Stimulated activated naive CD8-positive, alpha-beta T cell treated with anti-CD3 and anti-CD28 coated beads, Interleukin-15, Interleukin-2, amounts not matched to agents 100 U/mL and 50 U/mL, for 24 hours (primary cell): ENCODE measurements at regions not wholly inside any gene's neighbourhood (a gene's known extent, or its start where the extent isn't known, plus 50 kb on each side); places are given as distances from the start of the nearest gene placed in this dataset.

Experiments used
- ATAC-seq: fragments of 150-1000 bp; cut with Tn5 transposase; one replicate; pipeline ENCODE4 v1.10.0; 2021
- DNase-seq: peaks from one replicate; pipeline ENCODE4 v3.0.0; 2021

- DNase-seq (no peak), ATAC-seq (no peak)
These were observed 187.6 kb upstream of the NEBL start for GRCh38 chr10:21084700-21085099.

GRCh38 chr10:21083861-21084260 is 186.8 kb upstream of the NEBL start:
- no peak for DNase-seq
- no peak for ATAC-seq

- DNase-seq: no peak
- ATAC-seq: no peak
These were observed 185.1 kb upstream of the NEBL start for GRCh38 chr10:21082206-21082605.

GRCh38 chr10:21080261-21080660 is 183.2 kb upstream of the NEBL start:
- DNase-seq (no peak), ATAC-seq (no peak)

- ATAC-seq (no peak), DNase-seq (no peak)
These were observed 182.2 kb upstream of the NEBL start for GRCh38 chr10:21079330-21079658.

- DNase-seq: peak; percentile 39
- no peak for ATAC-seq
These were observed 181.6 kb upstream of the NEBL start for GRCh38 chr10:21078410-21079329.

GRCh38 chr10:21077681-21078080 is 180.6 kb upstream of the NEBL start:
- DNase-seq (no peak), ATAC-seq (no peak)

GRCh38 chr10:21076381-21076780 is 179.3 kb upstream of the NEBL start:
- DNase-seq (no peak), ATAC-seq (no peak)

GRCh38 chr10:21075880-21076279 is 178.8 kb upstream of the NEBL start:
- DNase-seq (no peak), ATAC-seq (no peak)

- DNase-seq: no peak
- no peak for ATAC-seq
These were observed 174.0 kb upstream of the NEBL start for GRCh38 chr10:21071001-21071673.

GRCh38 chr10:21069929-21070700 is 173.0 kb upstream of the NEBL start:
- ATAC-seq (no peak), DNase-seq (no peak)

GRCh38 chr10:21069278-21069677 is 172.2 kb upstream of the NEBL start:
- ATAC-seq: no peak
- no peak for DNase-seq

- ATAC-seq (no peak), DNase-seq (no peak)
These were observed 171.0 kb upstream of the NEBL start for GRCh38 chr10:21068026-21068656.

- ATAC-seq (no peak), DNase-seq (no peak)
These were observed 168.6 kb upstream of the NEBL start for GRCh38 chr10:21065621-21066248.

- DNase-seq (no peak), ATAC-seq (no peak)
These were observed 164.9 kb upstream of the NEBL start for GRCh38 chr10:21061982-21062381.

- ATAC-seq (no peak), DNase-seq (no peak)
These were observed 164.1 kb upstream of the NEBL start for GRCh38 chr10:21061184-21061583.

GRCh38 chr10:21060626-21061025 is 163.5 kb upstream of the NEBL start:
- ATAC-seq: no peak
- DNase-seq: no peak

- no peak for ATAC-seq
- DNase-seq: no peak
These were observed 160.9 kb upstream of the NEBL start for GRCh38 chr10:21057989-21058388.

GRCh38 chr10:21057436-21057835 is 160.3 kb upstream of the NEBL start:
- ATAC-seq: no peak

GRCh38 chr10:21056461-21056860 is 159.3 kb upstream of the NEBL start:
- DNase-seq: no peak
- ATAC-seq: no peak

More at GRCh38 chr10:21057436-21057835, 160.3 kb upstream of the NEBL start:
- DNase-seq: no peak

- DNase-seq (no peak), ATAC-seq (peak; percentile 78)
These were observed 158.4 kb upstream of the NEBL start for GRCh38 chr10:21055339-21056135.
